ENCODE measurements at regions not wholly inside any gene's neighbourhood (a gene's known extent, or its start where the extent isn't known, plus 50 kb on each side); places are given as distances from the start of the nearest gene placed in this dataset.

GRCh38 chr10:47247148-47248059 lies 52.6 kb upstream of the GDF10 start:
- Histone ChIP-seq H3K9ac (ENCODE audit: low read depth, low read length, poor library complexity, severe bottlenecking) (no peak overlapping the region), H3K4me1 (ENCODE audit: insufficient read depth, low read length, poor library complexity, severe bottlenecking) (peaks cover 30% of the 10 kb centered on the region), H3K4me2 (ENCODE audit: low read depth, low read length, poor library complexity, severe bottlenecking) (no peak overlapping the region), H3K4me3 (ENCODE audit: low read length, poor library complexity, severe bottlenecking) (no peak overlapping the region), H3K36me3 (ENCODE audit: insufficient read depth, low read length) (no peaks in the 10 kb centered on the region), H2AFZ (ENCODE audit: low read length) (no peak overlapping the region), H3K27me3 (ENCODE audit: insufficient read depth, low read length, poor library complexity, severe bottlenecking) (no peaks in the 10 kb centered on the region), H3K79me2 (ENCODE audit: insufficient read depth, low read length) (no peaks in the 10 kb centered on the region), H3F3A (ENCODE audit: low read depth) (no peaks in the 10 kb centered on the region), H4K20me1 (ENCODE audit: insufficient read depth, low read length, poor library complexity, severe bottlenecking) (no peaks in the 10 kb centered on the region), H3K9me3 (ENCODE audit: insufficient read depth, low read depth, low read length) (no peaks in the 10 kb centered on the region), H3K9me2 (replicated peaks; ENCODE audit: low read depth, low read length) (no peaks in the 10 kb centered on the region)
- TF ChIP-seq, protein P1, sequence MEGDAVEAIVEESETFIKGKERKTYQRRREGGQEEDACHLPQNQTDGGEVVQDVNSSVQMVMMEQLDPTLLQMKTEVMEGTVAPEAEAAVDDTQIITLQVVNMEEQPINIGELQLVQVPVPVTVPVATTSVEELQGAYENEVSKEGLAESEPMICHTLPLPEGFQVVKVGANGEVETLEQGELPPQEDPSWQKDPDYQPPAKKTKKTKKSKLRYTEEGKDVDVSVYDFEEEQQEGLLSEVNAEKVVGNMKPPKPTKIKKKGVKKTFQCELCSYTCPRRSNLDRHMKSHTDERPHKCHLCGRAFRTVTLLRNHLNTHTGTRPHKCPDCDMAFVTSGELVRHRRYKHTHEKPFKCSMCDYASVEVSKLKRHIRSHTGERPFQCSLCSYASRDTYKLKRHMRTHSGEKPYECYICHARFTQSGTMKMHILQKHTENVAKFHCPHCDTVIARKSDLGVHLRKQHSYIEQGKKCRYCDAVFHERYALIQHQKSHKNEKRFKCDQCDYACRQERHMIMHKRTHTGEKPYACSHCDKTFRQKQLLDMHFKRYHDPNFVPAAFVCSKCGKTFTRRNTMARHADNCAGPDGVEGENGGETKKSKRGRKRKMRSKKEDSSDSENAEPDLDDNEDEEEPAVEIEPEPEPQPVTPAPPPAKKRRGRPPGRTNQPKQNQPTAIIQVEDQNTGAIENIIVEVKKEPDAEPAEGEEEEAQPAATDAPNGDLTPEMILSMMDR (conservative IDR thresholded peaks at IDR 0.05; ENCODE audit: low read length), result no peak
- TF ChIP-seq EZH2phosphoT487 (IDR thresholded peaks at IDR 0.05; ENCODE audit: borderline replicate concordance), result no peak

DNA sequence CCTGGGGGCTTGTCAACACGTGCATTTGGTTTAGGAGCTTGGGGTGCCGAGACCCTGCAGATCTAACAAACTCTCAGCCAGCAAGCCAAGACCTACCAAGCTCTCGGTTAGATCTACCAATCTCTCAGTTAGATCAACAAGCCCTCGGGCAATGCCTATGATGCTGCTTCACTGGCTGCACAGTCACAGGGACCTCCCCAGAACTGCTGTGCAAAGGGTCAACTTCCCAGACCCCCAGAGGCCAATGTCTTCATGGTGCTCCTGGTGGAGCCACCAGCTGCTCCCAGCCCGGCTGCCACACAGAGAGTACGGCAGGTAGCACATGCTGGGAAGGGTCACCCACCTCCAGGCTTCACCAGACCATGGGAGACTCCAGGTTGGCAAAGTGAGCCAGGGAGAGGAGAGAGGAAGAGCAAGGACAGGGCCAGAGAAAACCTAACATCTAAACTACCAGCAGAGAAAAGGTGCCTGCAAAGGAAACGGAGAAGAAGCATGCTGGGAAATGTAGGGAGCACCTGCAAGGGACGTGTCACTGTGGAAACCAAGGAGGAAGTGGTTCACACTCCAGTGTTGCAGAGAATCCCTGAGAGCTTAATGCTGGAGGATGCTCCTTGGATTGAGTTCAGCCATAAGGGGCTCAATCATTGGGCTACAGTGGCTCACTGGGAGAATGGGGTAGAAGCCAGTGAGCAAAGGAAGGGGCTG lies 51.5 kb upstream of the GDF10 start:
- peaks cover 19% of the 10 kb centered on the region for H3K4me1 ChIP-seq (ENCODE audit: insufficient read depth, low read length, poor library complexity, severe bottlenecking)
- H3K4me3 ChIP-seq (ENCODE audit: low read length, poor library complexity, severe bottlenecking), result no peak overlapping the region
- no peak overlapping the region for H2AFZ ChIP-seq (ENCODE audit: low read length)
- H3K9me2 ChIP-seq (replicated peaks; ENCODE audit: low read depth, low read length), result no peaks in the 10 kb centered on the region
- no peak overlapping the region for H3K4me2 ChIP-seq (ENCODE audit: low read depth, low read length, poor library complexity, severe bottlenecking)
- H3K9me3 ChIP-seq (ENCODE audit: insufficient read depth, low read depth, low read length), result no peaks in the 10 kb centered on the region
- H3K79me2 ChIP-seq (ENCODE audit: insufficient read depth, low read length), result no peaks in the 10 kb centered on the region
- no peaks in the 10 kb centered on the region for H4K20me1 ChIP-seq (ENCODE audit: insufficient read depth, low read length, poor library complexity, severe bottlenecking)
- H3K27me3 ChIP-seq (ENCODE audit: insufficient read depth, low read length, poor library complexity, severe bottlenecking), result no peaks in the 10 kb centered on the region
- TF ChIP-seq, protein P1 (conservative IDR thresholded peaks at IDR 0.05; ENCODE audit: low read length), result no peak
- no peak overlapping the region for H3K9ac ChIP-seq (ENCODE audit: low read depth, low read length, poor library complexity, severe bottlenecking)
- no peaks in the 10 kb centered on the region for H3K36me3 ChIP-seq (ENCODE audit: insufficient read depth, low read length)
- no peaks in the 10 kb centered on the region for H3F3A ChIP-seq (ENCODE audit: low read depth)

- Histone ChIP-seq H3K9ac (ENCODE audit: low read depth, low read length, poor library complexity, severe bottlenecking) (no peak overlapping the region), H3K4me1 (ENCODE audit: insufficient read depth, low read length, poor library complexity, severe bottlenecking) (peaks cover 17% of the 10 kb centered on the region), H3K79me2 (ENCODE audit: insufficient read depth, low read length) (no peaks in the 10 kb centered on the region), H3K27me3 (ENCODE audit: insufficient read depth, low read length, poor library complexity, severe bottlenecking) (no peaks in the 10 kb centered on the region), H2AFZ (ENCODE audit: low read length) (no peak overlapping the region), H3K9me3 (ENCODE audit: insufficient read depth, low read depth, low read length) (no peaks in the 10 kb centered on the region), H3K9me2 (replicated peaks; ENCODE audit: low read depth, low read length) (no peaks in the 10 kb centered on the region), H4K20me1 (ENCODE audit: insufficient read depth, low read length, poor library complexity, severe bottlenecking) (no peaks in the 10 kb centered on the region), H3K4me2 (ENCODE audit: low read depth, low read length, poor library complexity, severe bottlenecking) (no peak overlapping the region), H3K4me3 (ENCODE audit: low read length, poor library complexity, severe bottlenecking) (no peak overlapping the region), H3K36me3 (ENCODE audit: insufficient read depth, low read length) (no peaks in the 10 kb centered on the region), H3F3A (ENCODE audit: low read depth) (no peaks in the 10 kb centered on the region)
- TF ChIP-seq, protein P1 (conservative IDR thresholded peaks at IDR 0.05; ENCODE audit: low read length), result no peak
- no peak for TF ChIP-seq EZH2phosphoT487 (IDR thresholded peaks at IDR 0.05; ENCODE audit: borderline replicate concordance)
Observed at GRCh38 chr10:47249881-47250280, 50.1 kb upstream of the GDF10 start.

Data from Loucy (cell line).